Renal cortical epithelial cell (primary cell): ENCODE measurements at regions not wholly inside any gene's neighbourhood (a gene's known extent, or its start where the extent isn't known, plus 50 kb on each side); places are given as distances from the start of the nearest gene placed in this dataset.
"Not testable (repeated sequence)": the region's sequence is repeated elsewhere in the genome, so short reads cannot be mapped to it uniquely, and the experiment has no call there.

ENCODE experiments used
- DNase-seq: peaks from one replicate; pipeline ENCODE4 v3.0.0-alpha.2; 2011; ENCODE audit warnings: low read depth

DNA sequence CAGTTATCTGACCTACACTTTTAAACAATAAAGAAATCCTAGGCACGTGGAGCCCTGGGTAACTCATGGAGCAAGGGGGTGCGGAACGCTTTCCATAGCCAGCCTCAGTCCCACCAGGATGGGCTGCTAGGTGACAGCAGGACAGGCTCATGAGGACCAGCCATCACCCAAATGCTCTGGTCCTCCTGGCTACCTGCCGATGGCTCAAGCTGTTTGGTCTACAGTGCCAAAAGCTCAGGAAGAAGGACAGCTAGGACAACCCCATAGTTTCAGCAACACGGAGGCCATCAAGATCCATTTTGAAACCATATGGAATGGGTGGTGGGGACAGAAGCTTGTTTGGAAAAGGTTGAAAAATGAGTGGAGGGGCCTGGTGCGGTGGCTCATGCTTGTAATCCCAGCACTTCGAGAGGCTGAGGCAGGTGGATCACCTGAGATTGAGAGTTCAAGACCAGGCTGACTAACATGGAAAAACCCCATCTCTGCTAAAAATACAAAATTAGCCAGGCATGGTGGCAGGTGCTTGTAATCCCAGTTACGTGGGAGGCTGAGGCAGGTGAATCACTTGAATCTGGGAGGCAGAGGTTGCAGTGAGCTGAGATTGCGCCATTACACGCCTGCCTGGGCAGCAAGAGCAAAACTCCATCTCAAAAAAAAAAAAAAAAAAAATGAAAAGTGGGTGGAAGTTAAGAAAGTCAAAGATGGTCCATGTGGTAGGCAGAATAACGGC is 93.7 kb upstream of the ALDH3B2 start:
- not testable (repeated sequence) for DNase-seq

DNA sequence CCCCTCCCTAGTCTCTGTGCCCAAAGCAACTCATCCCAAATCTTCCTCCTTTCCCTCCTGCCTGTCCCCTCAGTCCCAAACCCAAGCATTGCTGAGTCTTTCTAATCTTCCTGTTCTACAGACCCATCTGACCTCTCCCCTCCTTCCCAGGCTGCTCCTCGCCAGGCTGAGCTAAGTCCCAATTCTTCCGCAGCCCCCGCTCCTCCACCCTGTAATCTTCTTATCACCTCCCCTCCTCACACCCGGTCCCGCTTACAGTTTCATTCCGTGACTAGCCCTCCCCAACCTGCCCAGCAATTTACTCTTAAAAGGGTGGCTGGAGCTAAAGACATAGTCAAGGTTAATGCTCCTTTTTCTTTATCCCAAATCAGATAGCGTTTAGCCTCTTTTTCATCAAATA is 86.8 kb upstream of the ALDH3B2 start:
- not testable (repeated sequence) for DNase-seq

DNA sequence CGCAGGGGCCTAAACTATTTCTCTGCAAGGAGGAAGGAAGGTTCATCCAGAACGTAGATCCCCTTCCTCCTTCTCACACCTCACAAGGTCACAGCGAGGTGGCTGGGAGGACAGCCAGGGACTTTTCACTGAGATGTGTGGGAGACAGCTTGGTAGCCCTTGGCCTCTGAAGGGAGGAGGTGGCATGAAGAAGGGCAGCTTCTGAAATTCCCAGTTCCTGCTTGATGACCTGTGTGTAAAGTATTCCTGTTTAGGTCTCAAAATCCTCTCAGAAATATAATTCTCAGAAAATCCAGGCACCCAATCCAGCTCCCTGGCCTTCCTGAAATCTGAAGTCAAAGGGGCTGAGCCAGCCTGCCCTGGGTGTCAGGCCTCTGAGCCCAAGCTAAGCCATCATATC is 84.9 kb upstream of the ALDH3B2 start:
- not testable (repeated sequence) for DNase-seq

DNA sequence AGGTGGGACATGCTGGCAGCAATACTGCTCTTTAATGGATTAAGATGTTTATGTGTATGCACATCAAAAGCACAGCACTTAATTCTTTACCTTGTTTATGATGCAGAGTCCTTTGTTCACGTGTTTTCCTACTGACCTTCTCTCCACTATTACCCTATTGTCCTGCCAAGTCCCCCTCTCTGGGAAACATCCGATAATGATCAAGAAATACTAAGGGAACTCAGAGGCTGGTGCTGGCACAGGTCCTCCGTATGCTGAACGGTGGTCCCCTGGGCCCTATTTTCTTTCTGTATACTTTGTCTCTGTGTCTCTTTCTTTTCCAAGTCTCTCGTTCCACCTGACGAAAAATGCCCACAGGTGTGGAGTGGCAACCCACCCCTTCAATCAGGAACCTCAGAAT is 84.0 kb upstream of the ALDH3B2 start:
- DNase-seq: not testable (repeated sequence)

DNA sequence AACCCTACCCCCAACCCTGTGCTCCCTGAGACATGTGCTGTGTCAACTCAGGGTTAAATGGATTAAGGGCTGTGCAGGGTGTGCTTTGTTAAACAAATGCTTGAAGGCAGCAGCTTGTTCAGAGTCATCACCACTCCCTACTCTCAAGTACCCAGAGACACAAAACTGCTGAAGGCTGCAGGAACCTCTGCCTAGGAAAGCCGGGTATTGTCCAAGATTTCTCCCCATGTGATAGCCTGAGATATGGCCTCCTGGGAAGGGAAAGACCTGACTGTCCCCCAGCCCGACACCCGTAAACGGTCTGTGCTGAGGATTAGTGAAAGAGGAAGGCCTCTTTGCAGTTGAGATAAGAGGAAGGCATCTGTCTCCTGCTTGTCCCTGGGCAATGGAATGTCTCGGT is 83.6 kb upstream of the ALDH3B2 start:
- DNase-seq: peak; percentile 29

DNA sequence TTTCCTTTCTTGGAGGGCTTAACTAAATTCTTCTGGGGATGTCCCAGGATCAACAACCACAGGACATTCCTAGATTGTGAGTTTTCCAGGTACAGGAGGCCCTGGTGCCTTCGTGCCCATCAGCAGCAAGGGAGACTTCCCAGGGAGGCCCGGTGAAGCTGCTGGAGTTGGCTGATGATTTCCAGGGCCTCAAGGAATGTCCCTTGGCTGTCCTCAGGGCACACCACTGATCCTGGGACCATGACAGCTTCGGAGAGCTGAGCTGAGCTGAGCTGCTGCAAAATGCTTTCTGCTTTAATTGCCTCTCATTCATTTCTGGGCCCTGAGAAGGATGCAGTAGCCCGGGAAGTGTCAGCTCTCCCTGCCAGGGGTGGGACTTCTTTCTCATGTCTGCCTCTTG is 79.4 kb upstream of the ALDH3B2 start:
- not testable (repeated sequence) for DNase-seq

DNA sequence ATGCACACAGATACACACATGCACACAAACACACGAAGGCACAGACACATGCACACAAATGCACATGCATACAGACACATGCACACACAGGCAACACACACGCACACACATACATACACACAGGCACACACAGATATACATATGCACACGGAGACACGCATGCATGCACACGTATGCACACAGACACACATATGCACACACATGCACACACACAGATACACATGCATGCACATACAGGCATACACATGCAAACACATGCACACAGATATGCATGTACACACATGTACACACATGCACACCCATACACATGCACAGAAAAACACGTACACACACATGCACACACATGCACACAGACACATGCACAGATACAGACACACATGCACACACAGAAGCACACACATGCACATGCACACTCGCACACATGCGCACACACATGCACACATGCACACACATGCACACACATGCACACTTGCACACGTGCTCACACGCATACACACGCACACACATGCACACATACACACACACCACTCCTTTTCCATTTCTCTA is 70.8 kb upstream of the ALDH3B2 start:
- no peak for DNase-seq

DNA sequence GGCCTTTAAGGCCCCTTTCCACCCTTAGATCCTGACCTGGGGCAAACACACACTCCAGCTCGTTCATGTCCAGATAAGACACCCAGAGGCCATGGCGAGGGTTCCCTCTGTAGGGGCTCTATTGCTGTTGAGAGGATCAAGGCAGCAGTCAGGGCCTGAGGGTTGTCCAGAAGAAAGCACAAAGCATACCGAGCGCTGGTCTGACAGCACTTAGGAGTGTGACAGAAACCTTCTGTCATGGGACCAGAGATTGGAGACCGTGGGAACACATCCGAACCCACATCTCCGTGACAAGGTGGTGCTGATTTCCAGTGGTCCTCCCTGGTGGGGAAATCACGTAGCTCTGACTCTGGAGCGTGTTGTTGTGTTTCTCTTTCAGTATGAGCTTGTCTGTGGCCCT is 69.8 kb upstream of the ALDH3B2 start:
- not testable (repeated sequence) for DNase-seq

DNA sequence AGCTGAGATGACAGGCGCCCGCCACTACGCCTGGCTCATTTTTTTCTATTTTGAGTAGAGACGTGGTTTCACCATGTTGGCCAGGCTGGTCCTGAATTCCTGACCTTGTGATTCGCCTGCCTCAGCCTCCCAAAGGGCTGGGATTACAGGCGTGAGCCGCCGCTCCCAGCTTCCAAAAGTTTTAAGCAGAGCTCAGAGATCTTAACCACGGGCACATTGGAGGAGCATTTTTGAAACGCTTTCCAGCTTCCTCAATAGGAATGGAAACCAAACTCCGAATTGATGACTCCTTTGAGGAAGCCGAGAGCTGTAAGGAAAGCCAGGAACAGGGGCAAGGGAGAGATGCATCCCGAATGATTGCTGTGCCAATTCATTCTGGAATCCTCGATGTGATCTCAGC is 63.8 kb upstream of the ALDH3B2 start:
- DNase-seq: not testable (repeated sequence)

DNA sequence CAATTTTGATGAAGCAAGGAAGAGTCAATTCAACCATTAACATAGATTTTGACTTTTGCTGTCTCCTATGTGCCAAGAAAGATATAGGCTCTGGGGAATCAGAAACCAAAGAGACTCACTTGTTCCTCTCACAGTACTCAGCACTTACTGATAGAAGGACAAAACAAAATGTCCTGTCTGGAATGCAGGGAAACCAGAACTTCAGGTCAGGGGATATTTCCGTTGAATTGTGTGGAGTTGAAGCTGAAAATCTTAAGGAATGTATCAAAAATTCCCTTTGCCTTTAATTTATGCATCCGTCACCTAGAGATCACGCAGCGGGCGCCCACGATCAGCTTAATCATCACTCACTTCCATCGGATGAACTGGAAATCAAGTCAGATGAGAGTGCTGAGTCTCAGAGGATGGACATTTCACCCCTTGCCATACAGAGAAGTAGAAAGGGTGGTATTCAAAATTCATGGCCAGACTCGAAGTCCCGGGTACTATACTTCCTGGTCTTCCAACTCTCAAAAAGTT is 63.2 kb upstream of the ALDH3B2 start:
- DNase-seq: not testable (repeated sequence)

DNA sequence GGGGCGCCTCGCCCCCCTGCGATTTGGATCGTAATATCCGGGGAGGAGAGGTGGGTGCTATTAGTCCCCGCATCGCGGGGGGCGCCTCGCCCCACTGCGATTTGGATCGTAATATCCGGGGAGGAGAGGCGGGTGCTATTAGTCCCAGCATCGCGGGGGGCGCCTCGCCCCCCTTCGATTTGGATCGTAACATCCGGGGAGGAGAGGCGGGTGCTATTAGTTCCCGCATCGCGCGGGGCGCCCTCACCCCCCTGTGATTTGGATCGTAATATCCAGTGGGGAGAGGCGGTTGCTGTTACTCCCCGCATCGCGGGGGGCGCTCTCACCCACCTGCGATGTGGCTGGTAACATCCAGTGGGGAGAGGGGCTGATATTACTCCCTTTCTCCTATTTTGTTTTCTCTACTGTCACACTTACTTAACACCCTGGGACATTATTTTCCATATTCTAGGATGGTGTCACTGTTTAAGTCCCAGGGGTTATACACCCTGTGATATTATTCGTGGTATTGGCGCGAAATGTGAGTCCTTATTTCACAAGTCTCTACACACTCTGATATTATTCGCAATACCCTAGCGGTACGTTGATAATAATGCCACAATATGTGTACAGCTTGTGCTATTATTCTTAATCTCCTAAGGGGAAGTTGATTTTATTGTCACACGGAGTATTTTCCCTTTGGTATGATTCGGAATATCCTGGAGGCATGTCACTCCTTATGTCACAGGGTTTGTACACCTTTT is 57.8 kb upstream of the ALDH3B2 start:
- no peak for DNase-seq

DNA sequence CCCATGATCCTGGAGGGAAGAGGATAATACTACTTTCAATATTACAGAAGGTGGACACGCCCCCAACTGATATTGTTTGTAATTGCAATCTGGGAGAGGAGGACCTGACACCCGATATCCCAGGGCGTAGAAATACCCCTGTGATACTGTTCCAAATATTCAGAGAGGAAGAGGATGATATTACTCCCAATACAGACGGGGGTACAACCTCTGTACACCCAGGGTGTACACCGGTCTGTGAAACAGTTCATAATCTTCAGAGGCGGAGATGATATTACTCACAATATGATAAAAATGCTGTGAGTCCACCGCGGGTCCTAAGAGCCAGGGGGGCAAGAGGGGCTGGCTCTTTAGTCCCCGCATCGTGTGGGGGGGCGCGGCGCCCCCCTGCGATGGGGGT is 57.2 kb upstream of the ALDH3B2 start:
- DNase-seq: no peak

DNA sequence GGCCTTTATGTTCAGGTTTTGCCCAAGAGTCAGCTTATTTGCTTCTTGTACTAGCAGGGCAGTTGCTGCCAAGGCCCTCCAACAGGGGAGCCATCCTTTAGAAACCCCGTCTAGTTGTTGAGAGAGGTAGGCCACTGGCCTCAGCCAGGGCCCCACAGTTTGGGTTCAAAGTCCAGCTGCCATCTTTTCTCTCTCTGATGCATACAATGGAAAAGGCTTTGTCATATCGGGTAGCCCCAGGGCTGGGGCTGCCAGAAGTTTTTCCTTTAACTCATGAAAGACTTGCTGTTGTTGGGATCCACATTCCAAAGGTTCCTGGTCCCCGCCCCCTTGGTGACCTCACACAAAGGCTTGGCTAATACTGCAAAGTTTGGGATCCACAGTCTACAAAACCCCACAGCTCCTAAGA is 53.7 kb upstream of the ALDH3B2 start:
- DNase-seq: not testable (repeated sequence)

DNA sequence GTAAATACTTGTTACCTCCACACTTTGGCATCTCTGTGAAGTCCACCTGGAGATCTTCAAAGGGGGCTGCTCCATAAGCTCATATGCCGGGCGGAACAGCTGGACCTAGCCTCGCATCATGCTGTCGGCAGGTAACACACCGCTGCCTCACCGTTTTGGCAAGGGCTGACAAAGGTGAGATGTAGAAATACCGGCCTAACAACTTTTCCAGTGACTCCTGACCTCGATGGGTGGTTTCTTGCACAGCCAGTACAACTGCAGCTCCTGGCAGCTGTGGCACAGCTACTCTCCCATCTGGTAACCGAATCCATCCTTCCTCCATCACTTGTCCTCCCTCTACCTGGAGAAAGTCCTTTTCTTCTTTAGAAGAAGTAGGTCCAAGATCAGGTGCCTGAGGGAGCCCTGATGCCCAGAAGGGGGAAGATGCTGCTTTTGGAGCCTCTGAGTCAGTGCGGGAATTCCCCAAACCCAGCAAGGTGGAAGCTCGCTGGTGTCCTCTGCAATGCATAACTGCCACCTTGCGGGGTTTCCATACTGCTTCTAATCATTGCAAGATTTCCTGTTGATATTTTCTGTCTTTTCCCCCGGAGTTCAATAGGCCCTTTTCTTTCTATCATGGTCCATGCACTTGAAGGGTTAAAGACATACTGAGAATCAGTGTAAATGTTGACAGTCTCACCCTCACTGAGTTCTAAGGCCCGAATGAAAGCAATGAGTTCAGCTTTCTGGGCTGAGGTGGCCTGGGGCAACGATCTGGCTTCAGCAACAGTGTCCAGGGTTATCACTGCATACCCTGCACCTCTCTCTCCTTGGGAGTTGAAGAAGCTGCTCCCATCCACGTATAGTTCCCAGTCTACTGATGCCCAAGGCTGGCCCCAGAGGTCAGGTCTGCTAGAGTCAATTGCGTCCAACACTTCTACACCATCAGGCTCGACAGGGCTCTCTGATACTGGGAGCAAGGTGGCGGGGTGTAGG is 52.9 kb upstream of the ALDH3B2 start:
- DNase-seq: not testable (repeated sequence)
